ENCODE measurements at regions not wholly inside any gene's neighbourhood (a gene's known extent, or its start where the extent isn't known, plus 50 kb on each side); places are given as distances from the start of the nearest gene placed in this dataset.

GRCh38 chr6:1191141-1191630, 120.7 kb upstream of the FOXQ1 start:
- TF ChIP-seq, protein P1, sequence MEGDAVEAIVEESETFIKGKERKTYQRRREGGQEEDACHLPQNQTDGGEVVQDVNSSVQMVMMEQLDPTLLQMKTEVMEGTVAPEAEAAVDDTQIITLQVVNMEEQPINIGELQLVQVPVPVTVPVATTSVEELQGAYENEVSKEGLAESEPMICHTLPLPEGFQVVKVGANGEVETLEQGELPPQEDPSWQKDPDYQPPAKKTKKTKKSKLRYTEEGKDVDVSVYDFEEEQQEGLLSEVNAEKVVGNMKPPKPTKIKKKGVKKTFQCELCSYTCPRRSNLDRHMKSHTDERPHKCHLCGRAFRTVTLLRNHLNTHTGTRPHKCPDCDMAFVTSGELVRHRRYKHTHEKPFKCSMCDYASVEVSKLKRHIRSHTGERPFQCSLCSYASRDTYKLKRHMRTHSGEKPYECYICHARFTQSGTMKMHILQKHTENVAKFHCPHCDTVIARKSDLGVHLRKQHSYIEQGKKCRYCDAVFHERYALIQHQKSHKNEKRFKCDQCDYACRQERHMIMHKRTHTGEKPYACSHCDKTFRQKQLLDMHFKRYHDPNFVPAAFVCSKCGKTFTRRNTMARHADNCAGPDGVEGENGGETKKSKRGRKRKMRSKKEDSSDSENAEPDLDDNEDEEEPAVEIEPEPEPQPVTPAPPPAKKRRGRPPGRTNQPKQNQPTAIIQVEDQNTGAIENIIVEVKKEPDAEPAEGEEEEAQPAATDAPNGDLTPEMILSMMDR (IDR thresholded peaks at IDR 0.05): no peak

- TF ChIP-seq, protein P1 (IDR thresholded peaks at IDR 0.05): no peak
Observed at GRCh38 chr6:1190366-1190765, 121.5 kb upstream of the FOXQ1 start.

- TF ChIP-seq, protein P1 (IDR thresholded peaks at IDR 0.05): no peak
Observed at GRCh38 chr6:1188199-1188598, 123.7 kb upstream of the FOXQ1 start.

DNA sequence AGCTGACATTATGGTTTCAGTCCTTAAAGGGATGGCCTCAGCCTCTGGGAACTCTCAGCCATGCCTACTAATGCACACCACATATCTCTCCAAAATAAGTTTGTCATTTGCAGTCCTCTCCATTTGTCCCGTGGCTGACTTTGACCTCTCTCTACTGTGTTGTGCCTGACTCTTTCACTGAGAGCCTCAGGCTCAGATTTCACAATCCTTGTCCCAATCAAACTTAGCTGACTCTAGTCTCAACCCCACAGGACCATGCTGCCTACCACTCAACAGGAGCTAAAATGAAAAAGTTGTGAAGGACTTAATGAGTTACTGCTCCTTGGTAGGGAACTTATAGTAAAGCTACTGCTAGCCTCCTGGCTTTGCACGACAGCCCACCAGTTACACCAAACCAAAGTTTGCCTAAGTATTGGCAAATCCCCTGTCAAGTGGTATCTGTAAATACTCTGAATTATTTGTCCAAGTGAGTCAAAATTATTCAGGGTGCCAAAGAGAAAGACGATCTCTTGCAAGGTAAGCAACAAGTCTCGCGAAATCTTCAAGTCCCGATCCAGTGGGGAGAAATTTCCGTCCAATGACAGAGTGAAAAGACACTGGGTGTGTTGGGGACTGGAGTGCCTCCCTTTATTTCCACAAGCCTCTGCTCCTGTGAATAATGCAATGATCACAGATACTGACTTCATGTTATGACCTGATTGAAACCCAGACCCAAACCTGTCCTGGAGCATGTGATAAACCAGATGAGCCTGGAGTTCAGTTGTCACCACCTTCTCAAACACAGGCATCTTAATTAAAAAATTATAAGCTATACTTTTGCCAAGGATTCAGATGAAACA, 124.4 kb upstream of the FOXQ1 start:
- TF ChIP-seq, protein P1 (IDR thresholded peaks at IDR 0.05): no peak

DNA sequence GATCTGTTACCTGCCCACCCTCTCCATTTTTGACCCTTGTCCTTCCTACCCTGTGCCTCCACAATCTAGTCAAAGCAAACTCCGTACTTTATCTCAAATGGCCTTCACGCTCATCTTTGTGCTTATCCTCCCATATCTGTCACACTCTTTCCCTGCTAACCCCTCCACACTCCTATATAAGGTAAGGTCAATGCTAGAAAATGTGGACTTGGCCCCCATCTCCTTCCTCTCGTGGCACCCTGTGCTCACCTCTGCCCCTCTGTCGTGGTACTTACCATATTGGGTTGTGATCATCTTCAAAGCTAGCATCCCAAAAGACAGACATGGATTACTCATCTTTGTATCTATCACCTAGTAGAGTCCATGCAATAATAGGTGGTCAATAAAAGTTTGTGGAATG, 127.6 kb upstream of the FOXQ1 start:
- TF ChIP-seq, protein P1 (IDR thresholded peaks at IDR 0.05): no peak

DNA sequence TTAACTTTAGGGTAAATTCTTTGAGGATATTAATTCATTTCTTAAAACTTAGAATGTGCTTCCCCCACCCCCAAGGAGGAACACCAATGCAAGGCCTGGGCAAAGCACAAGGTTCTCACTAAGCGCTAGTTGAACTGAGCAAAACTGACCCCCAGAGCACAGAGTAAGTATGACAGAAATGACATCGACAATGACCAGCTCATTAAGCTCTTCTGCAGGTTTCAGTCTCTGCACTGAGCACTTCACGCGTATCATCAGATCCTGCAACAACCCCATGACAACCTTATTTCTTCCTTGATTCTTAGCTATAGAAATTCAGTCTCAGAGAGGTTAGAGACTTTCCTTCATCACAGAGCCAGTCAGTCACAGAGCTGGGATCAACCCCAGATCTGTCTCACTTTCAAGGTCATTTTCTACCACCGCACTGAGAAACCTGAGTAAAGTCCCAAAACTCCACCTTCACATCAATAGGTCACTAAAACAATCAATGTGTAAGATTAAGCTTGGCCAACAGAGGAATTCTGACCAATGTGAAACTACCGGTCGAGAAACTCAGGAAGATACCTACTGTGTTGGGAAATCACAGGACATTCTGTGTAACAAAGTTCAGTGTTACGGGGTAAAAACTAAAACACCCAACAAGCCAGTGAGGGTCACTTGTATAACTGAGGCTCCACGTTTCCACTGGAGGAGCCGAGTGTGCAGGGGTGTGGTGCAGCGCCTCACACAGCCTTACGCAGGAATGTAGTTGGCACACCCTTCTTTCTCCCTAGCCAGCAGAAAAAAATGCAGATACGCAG, 129.0 kb upstream of the FOXQ1 start:
- TF ChIP-seq, protein P1 (IDR thresholded peaks at IDR 0.05): no peak

- TF ChIP-seq, protein P1 (IDR thresholded peaks at IDR 0.05): no peak
Observed at GRCh38 chr6:1181939-1182605, 129.8 kb upstream of the FOXQ1 start.
